Transverse colon (tissue), 4 donors: ENCODE measurements at regions not wholly inside any gene's neighbourhood (a gene's known extent, or its start where the extent isn't known, plus 50 kb on each side); places are given as distances from the start of the nearest gene placed in this dataset.

Source experiments
- DNase-seq: peaks from one replicate; pipeline ENCODE4 v3.0.0-alpha.2; 2019
- H3K27ac ChIP-seq, 4 donors: fragments of 200-600 bp; sonication (generic); 2 replicates each; pipeline ENCODE4 v1.5.1; 2016 to 2018; ENCODE audit warnings: inconsistent platforms in 4 of 4
- H3K27me3 ChIP-seq: fragments of 200-600 bp; sonication (generic); 2 replicates; pipeline ENCODE4 v1.5.1; 2017; ENCODE audit warnings: inconsistent platforms
- H3K36me3 ChIP-seq, 4 donors: fragments of 200-600 bp; sonication (generic); 2 replicates each; pipeline ENCODE4 v1.5.1; 2017 to 2019; ENCODE audit warnings: inconsistent platforms in 4 of 4
- H3K4me1 ChIP-seq, 4 donors: fragments of 200-600 bp; sonication (generic); 2 replicates each; pipeline ENCODE4 v1.5.1; 2017 to 2020; ENCODE audit warnings: inconsistent platforms in 4 of 4
- H3K4me3 ChIP-seq, 4 donors: fragments of 200-600 bp; sonication (generic); 1 replicate in 1 of 4; 2 replicates in 3 of 4; pipeline versions ENCODE4 v1.5.1 to v1.6.1; 2017 to 2019; ENCODE audit warnings: inconsistent platforms in 4 of 4
- H3K9me3 ChIP-seq, 2 donors: fragments of 200-600 bp; sonication (generic); 2 replicates each; pipeline ENCODE4 v1.5.1; 2017 to 2019; ENCODE audit warnings: inconsistent platforms in 2 of 2
- EP300 ChIP-seq: sonication (generic); formaldehyde crosslinking; IDR thresholded peaks from one replicate; pipeline ENCODE4 v1.6.1; 2017; ENCODE audit warnings: antibody characterized with exemption, low read depth
- POLR2A ChIP-seq: fragments of 450-650 bp; IDR thresholded peaks from one replicate; pipeline ENCODE4 v1.6.1; 2016; ENCODE audit warnings: antibody characterized with exemption, mild to moderate bottlenecking, moderate library complexity
- POLR2AphosphoS5 ChIP-seq, 3 donors: sonication (generic); formaldehyde crosslinking; IDR thresholded peaks; one replicate each; pipeline ENCODE4 v1.6.1; 2016; ENCODE audit warnings: antibody characterized with exemption in 3 of 3
- WGBS, 2 donors: methylation state at CpG; one replicate each; pipeline ENCODE4 v1.1.5; 2018; ENCODE audit warnings: low coverage in 1 of 2; 5-methylcytosine and 5-hydroxymethylcytosine counted together
- in situ Hi-C, 4 donors: fragments of 200-750 bp; cut with MboI; loops; one replicate each; pipeline versions ENCODE4 v1.15.0 to v1.15.1; 2017; ENCODE audit warnings: low sequenced_read_pairs in 3 of 4, low pct_ligation_motif_present in 1 of 4, low pct_unique_long_range_greater_than_20kb in 1 of 4
- intact Hi-C: fragments of 100-400 bp; cut with DNase I; formaldehyde crosslinking; loops from one replicate; pipeline ENCODE4 v1.15.1; 2023; ENCODE audit warnings: low total_unique reads
- TF ChIP-seq, protein P1 (sequence below), 5 experiments: fragments of 200-600 bp in 3 of 5; fragments of 450-650 bp in 2 of 5; sonication (generic) in 3 of 5; IDR thresholded peaks; 1 replicate in 2 of 5; 2 replicates in 3 of 5; pipeline ENCODE4 v1.5.1; 2016 to 2017; ENCODE audit warnings: antibody characterized with exemption in 5 of 5, inconsistent platforms in 3 of 5, mild to moderate bottlenecking in 2 of 5, moderate library complexity in 1 of 5

DNA sequence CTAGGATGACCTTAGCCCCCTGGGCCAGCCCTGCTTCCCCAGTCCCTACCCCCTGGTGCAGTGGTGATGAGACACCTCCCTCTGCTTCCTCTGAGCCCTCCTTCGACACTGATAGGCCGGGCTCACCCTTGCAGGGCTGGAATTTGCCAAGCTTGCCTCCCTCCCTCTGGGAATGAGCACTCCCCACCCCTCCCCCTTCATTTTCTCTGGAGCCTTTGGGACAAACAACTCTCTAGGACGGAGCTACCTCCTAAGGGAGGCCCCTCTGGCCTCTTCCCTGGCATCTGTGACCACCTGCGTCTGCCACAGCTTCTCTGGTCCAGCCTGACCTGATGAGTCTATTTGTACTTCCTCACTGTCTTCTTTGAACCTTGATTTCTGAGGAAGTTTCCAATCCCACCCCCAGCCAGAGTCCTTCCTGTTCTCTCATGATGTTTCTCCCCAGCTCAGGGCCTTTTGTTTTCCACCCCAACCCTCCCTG is 53.3 kb upstream of the ADA2 start:
- intact Hi-C loops (no loop called here), in situ Hi-C loops (no loop called here)
- Histone ChIP-seq H3K27ac (no peak overlapping the region), H3K4me1 (peaks cover 0 to 8% (median 3%) of the 10 kb centered on the region in 4 donors), H3K4me3 (no peak overlapping the region), H3K9me3 (no peaks in the 10 kb centered on the region), H3K27me3 (no peaks in the 10 kb centered on the region), H3K36me3 (no peaks in the 10 kb centered on the region)
- TF ChIP-seq POLR2A (no peak), EP300 (no peak), POLR2AphosphoS5 (IDR thresholded peaks at IDR 0.05) (no peak)
- WGBS, 2 donors: 45 to 61% methylated on average over 4 of the region's 4 CpGs
- no peak for DNase-seq

DNA sequence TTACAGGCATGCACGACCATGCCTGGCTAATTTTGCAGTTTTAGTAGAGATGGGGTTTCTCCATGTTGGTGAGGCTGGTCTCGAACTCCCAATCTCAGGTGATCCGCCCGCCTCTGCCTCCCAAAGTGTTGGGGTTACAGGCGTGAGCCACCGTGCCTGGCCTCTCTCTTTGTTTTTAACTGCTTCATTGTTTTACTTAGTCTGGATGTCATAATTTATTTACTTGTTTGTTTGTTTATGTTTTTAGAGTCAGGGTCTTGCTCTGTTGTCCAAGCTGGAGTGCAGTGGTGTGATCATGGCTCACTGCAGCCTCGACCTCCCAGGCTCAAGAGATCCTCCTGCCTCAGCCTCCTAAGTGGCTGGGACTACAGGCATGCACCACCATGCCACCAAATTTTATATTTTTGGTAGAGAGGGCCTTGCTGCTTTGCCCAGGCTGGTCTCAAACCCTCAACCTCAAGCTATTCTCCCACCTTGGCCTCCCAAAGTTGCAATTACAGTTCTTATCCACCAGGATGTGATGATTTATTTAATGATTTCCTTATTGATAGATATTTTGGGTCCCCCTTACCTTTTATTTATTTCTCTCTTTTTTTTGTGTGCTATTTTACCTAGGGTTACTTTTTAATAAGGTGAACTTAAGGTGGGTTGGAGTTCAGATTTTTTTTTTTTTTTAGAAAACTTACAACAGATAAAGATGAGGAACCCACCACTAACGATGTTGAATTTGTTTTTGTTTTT is 52.6 kb upstream of the ADA2 start:
- no peak overlapping the region for H3K27ac ChIP-seq
- no peaks in the 10 kb centered on the region for H3K9me3 ChIP-seq
- TF ChIP-seq POLR2AphosphoS5 (IDR thresholded peaks at IDR 0.05): no peak
- TF ChIP-seq POLR2A: no peak
- TF ChIP-seq, protein P1, sequence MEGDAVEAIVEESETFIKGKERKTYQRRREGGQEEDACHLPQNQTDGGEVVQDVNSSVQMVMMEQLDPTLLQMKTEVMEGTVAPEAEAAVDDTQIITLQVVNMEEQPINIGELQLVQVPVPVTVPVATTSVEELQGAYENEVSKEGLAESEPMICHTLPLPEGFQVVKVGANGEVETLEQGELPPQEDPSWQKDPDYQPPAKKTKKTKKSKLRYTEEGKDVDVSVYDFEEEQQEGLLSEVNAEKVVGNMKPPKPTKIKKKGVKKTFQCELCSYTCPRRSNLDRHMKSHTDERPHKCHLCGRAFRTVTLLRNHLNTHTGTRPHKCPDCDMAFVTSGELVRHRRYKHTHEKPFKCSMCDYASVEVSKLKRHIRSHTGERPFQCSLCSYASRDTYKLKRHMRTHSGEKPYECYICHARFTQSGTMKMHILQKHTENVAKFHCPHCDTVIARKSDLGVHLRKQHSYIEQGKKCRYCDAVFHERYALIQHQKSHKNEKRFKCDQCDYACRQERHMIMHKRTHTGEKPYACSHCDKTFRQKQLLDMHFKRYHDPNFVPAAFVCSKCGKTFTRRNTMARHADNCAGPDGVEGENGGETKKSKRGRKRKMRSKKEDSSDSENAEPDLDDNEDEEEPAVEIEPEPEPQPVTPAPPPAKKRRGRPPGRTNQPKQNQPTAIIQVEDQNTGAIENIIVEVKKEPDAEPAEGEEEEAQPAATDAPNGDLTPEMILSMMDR (IDR thresholded peaks at IDR 0.05): peak in 1 of 5 experiments; percentile 12
- no peak for TF ChIP-seq EP300
- no peak overlapping the region for H3K4me3 ChIP-seq
- WGBS, 2 donors: 90 to 95% methylated on average over 2 to 8 of the region's 8 CpGs
- H3K36me3 ChIP-seq: no peaks in the 10 kb centered on the region
- in situ Hi-C loops: no loop called here
- intact Hi-C loops: no loop called here
- no peaks in the 10 kb centered on the region for H3K27me3 ChIP-seq
- no peak for DNase-seq
- H3K4me1 ChIP-seq: peaks cover 0 to 13% (median 7%) of the 10 kb centered on the region in 4 donors

DNA sequence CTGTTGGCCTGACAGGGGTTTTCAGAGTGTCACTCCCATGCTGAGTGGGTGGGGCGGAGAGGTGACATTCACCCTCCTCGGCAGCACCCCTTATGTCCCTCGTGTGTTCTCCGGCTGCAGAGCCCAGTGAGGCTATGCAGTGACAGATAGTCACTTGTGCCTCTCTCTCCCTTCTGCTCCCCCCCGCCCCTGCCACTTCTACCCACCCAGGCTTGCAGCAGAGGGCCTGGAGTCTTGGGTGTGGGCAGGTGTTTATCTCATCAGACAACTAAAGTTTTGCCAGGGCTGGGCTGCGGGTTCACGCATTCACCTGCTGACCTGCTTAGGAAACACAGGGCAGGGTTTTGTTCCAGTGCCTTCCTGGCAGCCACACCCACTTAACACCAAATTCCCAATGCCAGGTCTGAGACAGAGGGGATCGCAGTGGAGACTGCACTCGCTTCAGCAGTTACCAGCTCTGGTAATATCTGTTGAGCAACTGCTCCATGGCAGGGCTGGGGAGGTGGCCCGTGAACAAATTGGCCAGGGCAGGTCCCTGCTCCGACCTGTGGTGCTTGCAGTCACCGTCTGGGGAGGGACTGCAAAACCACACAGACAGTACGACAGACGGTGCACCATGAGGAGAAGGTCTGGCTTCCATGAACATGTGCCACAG is 50.5 kb upstream of the ADA2 start:
- H3K9me3 ChIP-seq: no peaks in the 10 kb centered on the region
- intact Hi-C loops: no loop called here
- H3K27ac ChIP-seq: peak overlapping the region; percentile 13 to 35 (median 29)
- peaks cover 0 to 35% (median 19%) of the 10 kb centered on the region in 4 donors for H3K4me1 ChIP-seq
- in situ Hi-C loops: no loop called here
- peak overlapping the region in 1 of 4 donors; percentile 7 for H3K4me3 ChIP-seq
- TF ChIP-seq POLR2A (peak; percentile 23), POLR2AphosphoS5 (IDR thresholded peaks at IDR 0.05) (peak in 1 of 3 donors; percentile 36), EP300 (no peak)
- TF ChIP-seq, protein P1 (IDR thresholded peaks at IDR 0.05): no peak
- peak; percentile 60 for DNase-seq
- no peaks in the 10 kb centered on the region for H3K36me3 ChIP-seq
- 51% methylated on average over 12 of the region's 14 CpGs; no CpG with 5 or more reads in 1 of the 2 donors for WGBS, 2 donors
- H3K27me3 ChIP-seq: no peaks in the 10 kb centered on the region

DNA sequence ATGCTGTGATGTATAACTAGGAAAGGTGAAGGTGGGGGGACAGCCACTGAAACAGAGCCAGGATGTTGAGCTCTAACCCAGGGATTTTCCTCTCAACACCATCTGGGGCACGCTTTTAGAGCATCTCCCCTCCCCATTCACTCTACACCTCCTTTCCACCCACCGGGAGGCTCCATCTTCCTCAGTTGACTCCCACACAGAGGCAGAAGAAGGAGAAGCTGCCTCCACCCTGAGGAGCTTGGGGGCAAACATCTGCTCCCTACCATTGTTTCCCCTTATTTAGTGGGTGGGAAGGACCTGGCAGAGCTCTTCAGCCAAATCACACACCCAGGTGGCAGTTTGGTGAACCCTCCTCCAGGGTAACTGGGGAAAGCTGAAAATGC is 50.0 kb upstream of the ADA2 start:
- H3K9me3 ChIP-seq: no peaks in the 10 kb centered on the region
- H3K27me3 ChIP-seq: no peaks in the 10 kb centered on the region
- in situ Hi-C loops: no loop called here
- H3K27ac ChIP-seq: peak overlapping the region in 3 of 4 donors; percentile 24 to 35 (median 34)
- H3K4me3 ChIP-seq: no peak overlapping the region
- intact Hi-C loops: no loop called here
- WGBS, 2 donors: 62% methylated on average over 2 of the region's 2 CpGs; no CpG with 5 or more reads in 1 of the 2 donors
- no peaks in the 10 kb centered on the region for H3K36me3 ChIP-seq
- no peak for DNase-seq
- H3K4me1 ChIP-seq: peaks cover 0 to 40% (median 24%) of the 10 kb centered on the region in 4 donors
- TF ChIP-seq, protein P1 (IDR thresholded peaks at IDR 0.05): no peak
- TF ChIP-seq POLR2A (no peak), EP300 (no peak), POLR2AphosphoS5 (IDR thresholded peaks at IDR 0.05) (no peak)
